ENCODE measurements at regions not wholly inside any gene's neighbourhood (a gene's known extent, or its start where the extent isn't known, plus 50 kb on each side); places are given as distances from the start of the nearest gene placed in this dataset.

GRCh38 chr13:73266640-73267180 is 207.9 kb downstream of the KLF5 start:
- TF ChIP-seq CTCF (IDR thresholded peaks at IDR 0.05; ENCODE audit: insufficient read depth, low read length, poor library complexity, severe bottlenecking) = no peak
- no peaks in the 10 kb centered on the region for H3K36me3 ChIP-seq (ENCODE audit: control insufficient read depth, insufficient read depth, low read length)
- DNase-seq (ENCODE audit: low read depth) = no peak
- H3K4me3 ChIP-seq (ENCODE audit: low read depth, low read length) = no peak overlapping the region
- H3K27me3 ChIP-seq (ENCODE audit: control insufficient read depth, insufficient read depth, low read length) = no peaks in the 10 kb centered on the region

GRCh38 chr13:73262862-73263627 is 204.2 kb downstream of the KLF5 start:
- H3K27me3 ChIP-seq (ENCODE audit: control insufficient read depth, insufficient read depth, low read length) = no peaks in the 10 kb centered on the region
- no peaks in the 10 kb centered on the region for H3K36me3 ChIP-seq (ENCODE audit: control insufficient read depth, insufficient read depth, low read length)
- no peak for TF ChIP-seq CTCF (IDR thresholded peaks at IDR 0.05; ENCODE audit: insufficient read depth, low read length, poor library complexity, severe bottlenecking)
- no peak overlapping the region for H3K4me3 ChIP-seq (ENCODE audit: low read depth, low read length)
- DNase-seq (ENCODE audit: low read depth) = no peak

GRCh38 chr13:73261739-73262216 is 203.0 kb downstream of the KLF5 start:
- H3K36me3 ChIP-seq (ENCODE audit: control insufficient read depth, insufficient read depth, low read length) = no peaks in the 10 kb centered on the region
- H3K4me3 ChIP-seq (ENCODE audit: low read depth, low read length) = no peak overlapping the region
- no peak for TF ChIP-seq CTCF (IDR thresholded peaks at IDR 0.05; ENCODE audit: insufficient read depth, low read length, poor library complexity, severe bottlenecking)
- H3K27me3 ChIP-seq (ENCODE audit: control insufficient read depth, insufficient read depth, low read length) = no peaks in the 10 kb centered on the region
- DNase-seq (ENCODE audit: low read depth) = no peak

DNA sequence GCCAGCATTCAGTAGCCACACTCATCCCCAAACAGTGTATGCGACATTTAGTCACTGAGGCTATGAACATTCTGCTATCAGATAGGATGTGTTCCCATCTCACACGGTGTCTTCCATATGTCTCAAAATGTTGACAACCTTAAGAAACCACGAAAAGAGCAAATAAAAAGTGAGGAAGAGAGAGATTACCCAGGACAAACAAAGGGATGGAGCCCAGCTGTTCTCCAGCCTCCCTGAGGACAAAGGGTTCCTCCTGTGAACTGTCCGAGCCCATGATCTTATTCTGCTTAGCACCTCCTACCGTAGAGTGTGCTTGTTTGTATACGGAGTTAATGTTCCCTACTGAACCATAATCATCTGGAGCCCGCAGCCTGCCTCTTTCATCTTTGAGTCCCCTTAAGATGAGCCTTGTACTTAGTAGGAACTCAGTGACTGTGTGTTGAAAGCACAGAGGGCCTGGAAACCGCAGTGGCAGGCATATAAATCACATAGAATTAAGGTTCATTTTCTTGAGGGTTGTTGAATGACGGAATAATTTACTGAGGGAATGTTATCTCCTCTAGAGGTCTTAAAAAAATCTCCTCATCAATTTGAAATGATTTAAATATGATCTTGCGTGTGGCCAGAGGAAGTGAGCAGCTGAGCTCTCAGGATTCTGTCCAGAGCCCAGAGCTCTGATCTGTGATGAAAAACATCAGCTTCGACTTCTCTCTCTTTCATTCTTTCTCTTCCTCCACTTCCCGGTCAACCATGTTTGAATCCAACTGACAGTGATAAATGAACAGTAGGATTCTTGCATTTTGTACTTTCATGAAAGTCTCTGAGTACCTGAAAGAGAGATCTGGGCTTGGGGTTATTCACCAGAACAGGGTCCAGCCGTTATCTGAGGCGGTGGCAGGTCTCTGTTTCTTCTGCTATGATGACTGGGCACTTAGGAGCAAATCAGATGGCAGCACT is 200.5 kb downstream of the KLF5 start:
- Histone ChIP-seq H3K4me3 (ENCODE audit: low read depth, low read length) (no peak overlapping the region), H3K27me3 (ENCODE audit: control insufficient read depth, insufficient read depth, low read length) (no peaks in the 10 kb centered on the region), H3K36me3 (ENCODE audit: control insufficient read depth, insufficient read depth, low read length) (no peaks in the 10 kb centered on the region)
- no peak for TF ChIP-seq CTCF (IDR thresholded peaks at IDR 0.05; ENCODE audit: insufficient read depth, low read length, poor library complexity, severe bottlenecking)
- no peak for DNase-seq (ENCODE audit: low read depth)

DNA sequence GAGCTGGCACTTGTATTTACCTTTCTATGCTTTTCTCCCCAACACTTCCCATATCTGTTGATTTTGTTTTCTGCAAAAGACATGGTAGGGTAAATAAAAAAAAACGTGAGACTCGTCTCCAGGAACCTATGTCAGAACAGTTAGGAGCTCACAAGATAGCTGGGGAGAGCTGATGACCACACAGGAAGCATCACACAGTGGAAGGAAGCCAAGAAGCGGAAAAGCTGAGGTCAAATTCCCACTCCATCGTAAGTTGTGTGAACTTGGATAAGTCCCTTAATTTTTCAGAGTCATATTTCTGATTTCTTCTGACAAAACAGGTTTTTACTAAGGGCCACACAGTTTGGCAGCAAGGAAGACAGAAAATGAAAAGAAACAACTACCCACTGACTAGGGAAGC is 199.6 kb downstream of the KLF5 start:
- no peak overlapping the region for H3K4me3 ChIP-seq (ENCODE audit: low read depth, low read length)
- DNase-seq (ENCODE audit: low read depth) = no peak
- no peak for TF ChIP-seq CTCF (IDR thresholded peaks at IDR 0.05; ENCODE audit: insufficient read depth, low read length, poor library complexity, severe bottlenecking)
- no peaks in the 10 kb centered on the region for H3K36me3 ChIP-seq (ENCODE audit: control insufficient read depth, insufficient read depth, low read length)
- H3K27me3 ChIP-seq (ENCODE audit: control insufficient read depth, insufficient read depth, low read length) = no peaks in the 10 kb centered on the region

Data from kidney epithelial cell (primary cell).